ENCODE measurements at regions not wholly inside any gene's neighbourhood (a gene's known extent, or its start where the extent isn't known, plus 50 kb on each side); places are given as distances from the start of the nearest gene placed in this dataset.

DNA sequence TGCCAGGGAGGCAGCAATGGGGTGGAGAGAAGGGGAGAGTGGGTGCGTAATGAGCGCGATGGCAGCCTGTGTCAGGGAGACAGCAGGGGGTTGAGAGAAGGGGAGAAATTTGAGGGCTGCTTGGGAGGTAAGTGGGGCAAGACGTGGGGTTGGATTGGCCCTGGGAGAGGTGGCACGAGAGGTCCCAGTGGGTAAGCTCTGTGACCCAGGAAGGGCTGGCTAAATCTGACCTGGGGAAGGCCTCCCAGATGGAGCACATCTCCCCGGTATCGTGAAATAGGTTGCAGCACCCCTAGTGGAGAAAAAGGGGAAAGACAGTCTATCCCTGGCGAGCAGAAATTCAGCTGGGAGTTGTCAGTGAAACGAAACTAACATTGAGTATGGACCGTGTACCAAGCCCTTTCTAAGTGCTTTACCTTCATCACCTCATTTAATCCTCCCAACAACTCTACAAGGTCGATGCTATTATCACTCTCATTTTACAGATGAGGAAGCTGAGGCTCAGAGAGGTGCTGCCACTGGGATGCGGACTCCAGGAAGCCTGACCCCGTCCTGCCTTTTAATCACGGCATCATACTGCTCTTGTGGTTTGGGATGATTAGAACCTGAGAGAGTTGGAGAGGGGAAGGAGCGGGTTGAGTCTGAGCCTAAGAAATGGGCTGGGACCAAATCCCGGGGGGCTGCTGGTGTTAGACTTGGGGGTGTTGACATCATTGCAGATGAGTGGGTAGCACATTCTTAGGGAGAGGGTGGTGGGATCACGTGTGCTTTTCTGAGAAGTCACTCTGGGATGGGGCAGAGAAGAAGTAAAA is 56.6 kb upstream of the RPL11 start:
- TF ChIP-seq CTCF (IDR thresholded peaks at IDR 0.05; ENCODE audit: low read length), result peak; percentile 88
- no peak for TF ChIP-seq EZH2 (optimal IDR thresholded peaks at IDR 0.05; ENCODE audit: low read depth, low read length)

Measured in MM.1S (cell line).